ENCODE measurements at regions not wholly inside any gene's neighbourhood (a gene's known extent, or its start where the extent isn't known, plus 50 kb on each side); places are given as distances from the start of the nearest gene placed in this dataset.

DNA sequence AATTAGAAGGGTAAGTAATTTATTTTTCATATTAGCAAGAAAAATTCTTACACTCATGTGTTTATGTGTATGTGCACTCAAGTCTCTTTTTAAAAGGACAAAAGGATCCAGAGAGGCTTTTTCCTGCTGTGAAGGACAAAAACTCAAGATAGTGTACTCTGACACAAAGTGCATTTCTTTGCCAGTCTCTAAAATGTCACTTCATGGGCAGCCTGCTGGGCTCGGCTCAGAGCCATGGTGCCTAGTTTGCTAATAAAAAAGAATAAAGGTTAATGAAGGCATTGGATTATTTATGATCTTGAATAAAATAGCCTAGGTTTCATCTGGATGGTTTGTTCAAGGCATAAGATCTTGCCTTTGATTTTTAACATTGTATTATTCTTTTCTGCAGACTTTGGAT, 989.0 kb downstream of the TBL1XR1 start:
- no peaks in the 10 kb centered on the region for H3K36me3 ChIP-seq (ENCODE audit: insufficient read depth, low read length, poor library complexity, severe bottlenecking)
- H3K4me3 ChIP-seq (ENCODE audit: low read depth, low read length, poor library complexity, severe bottlenecking), result no peak overlapping the region
- no peaks in the 10 kb centered on the region for H3K9me3 ChIP-seq (ENCODE audit: low read depth, low read length, poor library complexity, severe bottlenecking)
- DNase-seq (ENCODE audit: low spot score), result no peak
- no TSS peak for BruUV-seq (replicated peaks)
- no peaks in the 10 kb centered on the region for H3K27me3 ChIP-seq (replicated peaks; ENCODE audit: insufficient read depth, low read depth, low read length, poor library complexity)
- TF ChIP-seq, protein P1, sequence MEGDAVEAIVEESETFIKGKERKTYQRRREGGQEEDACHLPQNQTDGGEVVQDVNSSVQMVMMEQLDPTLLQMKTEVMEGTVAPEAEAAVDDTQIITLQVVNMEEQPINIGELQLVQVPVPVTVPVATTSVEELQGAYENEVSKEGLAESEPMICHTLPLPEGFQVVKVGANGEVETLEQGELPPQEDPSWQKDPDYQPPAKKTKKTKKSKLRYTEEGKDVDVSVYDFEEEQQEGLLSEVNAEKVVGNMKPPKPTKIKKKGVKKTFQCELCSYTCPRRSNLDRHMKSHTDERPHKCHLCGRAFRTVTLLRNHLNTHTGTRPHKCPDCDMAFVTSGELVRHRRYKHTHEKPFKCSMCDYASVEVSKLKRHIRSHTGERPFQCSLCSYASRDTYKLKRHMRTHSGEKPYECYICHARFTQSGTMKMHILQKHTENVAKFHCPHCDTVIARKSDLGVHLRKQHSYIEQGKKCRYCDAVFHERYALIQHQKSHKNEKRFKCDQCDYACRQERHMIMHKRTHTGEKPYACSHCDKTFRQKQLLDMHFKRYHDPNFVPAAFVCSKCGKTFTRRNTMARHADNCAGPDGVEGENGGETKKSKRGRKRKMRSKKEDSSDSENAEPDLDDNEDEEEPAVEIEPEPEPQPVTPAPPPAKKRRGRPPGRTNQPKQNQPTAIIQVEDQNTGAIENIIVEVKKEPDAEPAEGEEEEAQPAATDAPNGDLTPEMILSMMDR (conservative IDR thresholded peaks at IDR 0.05; ENCODE audit: low read depth, low read length), result no peak
- TF ChIP-seq EZH2 (IDR thresholded peaks at IDR 0.05; ENCODE audit: borderline replicate concordance, low read depth, low read length, poor library complexity, severe bottlenecking), result no peak
- H3K4me1 ChIP-seq (ENCODE audit: insufficient read depth, low read length, poor library complexity, severe bottlenecking), result no peaks in the 10 kb centered on the region
- ChIA-PET POLR2A (ENCODE audit: low non-redundant PET) (no interaction called here), CTCF (no interaction called here)
- H3K27ac ChIP-seq (ENCODE audit: low read depth, low read length, poor library complexity, severe bottlenecking), result no peak overlapping the region
- intact Hi-C loops (cut with micrococcal nuclease; ENCODE audit: unreplicated experiment), result no loop called here

DNA sequence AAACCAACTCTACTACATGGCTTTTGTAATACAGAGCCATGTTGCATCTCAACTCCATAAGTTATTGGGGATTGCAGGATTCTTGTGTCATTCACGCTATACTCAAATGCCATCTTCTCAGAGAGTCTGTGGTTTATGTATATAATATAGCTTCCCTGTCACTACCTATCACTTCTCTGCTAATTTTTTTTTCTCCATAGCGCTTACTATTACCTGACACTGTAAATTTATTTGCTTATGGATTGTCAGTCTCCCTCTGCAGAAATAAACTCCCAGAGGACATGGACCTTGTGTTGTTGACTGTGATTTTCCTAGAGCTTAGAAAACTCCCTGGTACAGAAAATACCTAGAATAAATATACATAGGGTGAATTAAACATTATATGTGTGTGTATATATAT, 990.5 kb downstream of the TBL1XR1 start:
- intact Hi-C loops (cut with micrococcal nuclease; ENCODE audit: unreplicated experiment), result no loop called here
- Histone ChIP-seq H3K36me3 (ENCODE audit: insufficient read depth, low read length, poor library complexity, severe bottlenecking) (no peaks in the 10 kb centered on the region), H3K27ac (ENCODE audit: low read depth, low read length, poor library complexity, severe bottlenecking) (no peak overlapping the region), H3K4me3 (ENCODE audit: low read depth, low read length, poor library complexity, severe bottlenecking) (no peak overlapping the region), H3K4me1 (ENCODE audit: insufficient read depth, low read length, poor library complexity, severe bottlenecking) (no peaks in the 10 kb centered on the region), H3K9me3 (ENCODE audit: low read depth, low read length, poor library complexity, severe bottlenecking) (no peaks in the 10 kb centered on the region), H3K27me3 (replicated peaks; ENCODE audit: insufficient read depth, low read depth, low read length, poor library complexity) (no peaks in the 10 kb centered on the region)
- BruUV-seq (replicated peaks), result no TSS peak
- TF ChIP-seq EZH2 (IDR thresholded peaks at IDR 0.05; ENCODE audit: borderline replicate concordance, low read depth, low read length, poor library complexity, severe bottlenecking), result no peak
- TF ChIP-seq, protein P1 (conservative IDR thresholded peaks at IDR 0.05; ENCODE audit: low read depth, low read length), result no peak
- no peak for DNase-seq (ENCODE audit: low spot score)
- ChIA-PET POLR2A (ENCODE audit: low non-redundant PET) (no interaction called here), CTCF (no interaction called here)

DNA sequence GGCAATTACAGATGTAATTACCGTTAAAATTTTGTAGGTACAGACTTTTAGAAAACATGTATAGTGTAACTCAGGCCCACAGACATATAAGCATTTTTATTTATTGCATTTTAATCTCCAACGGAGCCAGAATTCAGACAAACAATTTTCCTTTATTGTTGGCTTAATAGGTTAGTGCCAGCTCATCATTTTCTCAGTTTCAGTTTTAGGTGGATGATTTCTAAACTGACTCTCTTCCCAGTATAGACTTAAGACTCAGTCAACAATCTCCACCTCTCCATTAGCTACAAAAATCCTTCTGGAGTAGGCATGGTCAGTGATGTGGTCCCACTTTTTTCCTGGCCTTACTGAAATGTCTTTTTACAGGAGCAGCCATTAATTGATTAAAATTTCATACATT, 994.6 kb downstream of the TBL1XR1 start:
- H3K4me1 ChIP-seq (ENCODE audit: insufficient read depth, low read length, poor library complexity, severe bottlenecking), result no peaks in the 10 kb centered on the region
- ChIA-PET CTCF (no interaction called here), POLR2A (ENCODE audit: low non-redundant PET) (no interaction called here)
- no peak for DNase-seq (ENCODE audit: low spot score)
- H3K27ac ChIP-seq (ENCODE audit: low read depth, low read length, poor library complexity, severe bottlenecking), result no peak overlapping the region
- intact Hi-C loops (cut with micrococcal nuclease; ENCODE audit: unreplicated experiment), result no loop called here
- H3K27me3 ChIP-seq (replicated peaks; ENCODE audit: insufficient read depth, low read depth, low read length, poor library complexity), result no peaks in the 10 kb centered on the region
- no peak overlapping the region for H3K4me3 ChIP-seq (ENCODE audit: low read depth, low read length, poor library complexity, severe bottlenecking)
- no TSS peak for BruUV-seq (replicated peaks)
- H3K36me3 ChIP-seq (ENCODE audit: insufficient read depth, low read length, poor library complexity, severe bottlenecking), result no peaks in the 10 kb centered on the region
- TF ChIP-seq EZH2 (IDR thresholded peaks at IDR 0.05; ENCODE audit: borderline replicate concordance, low read depth, low read length, poor library complexity, severe bottlenecking), result no peak
- TF ChIP-seq, protein P1 (conservative IDR thresholded peaks at IDR 0.05; ENCODE audit: low read depth, low read length), result no peak
- no peaks in the 10 kb centered on the region for H3K9me3 ChIP-seq (ENCODE audit: low read depth, low read length, poor library complexity, severe bottlenecking)
